PC-9 (cell line): ENCODE measurements at regions not wholly inside any gene's neighbourhood (a gene's known extent, or its start where the extent isn't known, plus 50 kb on each side); places are given as distances from the start of the nearest gene placed in this dataset.

Experiments used
- BruUV-seq: library from RNA; stranded (reverse); fragments of 400-500 nt; replicated peaks from 2 replicates; lab custom pipeline; 2021; lab: Mats Ljungman, UMichigan
- CTCF ChIA-PET: fragments of 300-600 bp; sonication (Branson Sonifier 250); formaldehyde crosslinking; loops from one replicate; lab custom pipeline; 2022; ENCODE audit warnings: antibody characterized with exemption; lab: Charles Lee
- POLR2A ChIA-PET: fragments of 300-600 bp; sonication (Branson Sonifier 250); formaldehyde crosslinking; loops from one replicate; lab custom pipeline; 2022; ENCODE audit warnings: antibody characterized with exemption; ENCODE audit not compliant: unreplicated experiment; lab: Charles Lee
- DNase-seq, 2 experiments: peaks; one replicate each; pipeline versions ENCODE4 v3.0.0 to v3.0.0-alpha.2; 2015 to 2022; ENCODE audit warnings: mixed read lengths in 1 of 2
- H2AFZ ChIP-seq: fragments of 200-600 bp; sonication (generic); 2 replicates; pipeline ENCODE4 v1.8.1; 2017; ENCODE audit warnings: antibody characterized with exemption
- H3F3A ChIP-seq: fragments of 200-600 bp; sonication (generic); 2 replicates; pipeline ENCODE4 v1.8.1; 2017; ENCODE audit warnings: antibody characterized with exemption, mild to moderate bottlenecking, low read depth; ENCODE audit not compliant: insufficient read depth
- H3K27ac ChIP-seq: fragments of 200-600 bp; sonication (generic); 2 replicates; pipeline ENCODE4 v1.6.1; 2016; ENCODE audit warnings: mixed run types
- H3K27me3 ChIP-seq: fragments of 200-600 bp; sonication (generic); 2 replicates; pipeline ENCODE4 v1.6.1; 2016; ENCODE audit warnings: low read depth, mixed run types; ENCODE audit not compliant: insufficient read depth
- H3K36me3 ChIP-seq: fragments of 200-600 bp; sonication (generic); 2 replicates; pipeline ENCODE4 v1.6.1; 2016; ENCODE audit warnings: low read depth, mixed run types
- H3K4me1 ChIP-seq: fragments of 200-600 bp; sonication (generic); replicated peaks from 2 replicates; pipeline ENCODE4 v1.6.1; 2016; ENCODE audit warnings: mixed run types; ENCODE audit not compliant: insufficient read depth
- H3K4me2 ChIP-seq: fragments of 200-600 bp; sonication (generic); 2 replicates; pipeline ENCODE4 v1.6.1; 2017; ENCODE audit warnings: mixed run types
- H3K4me3 ChIP-seq: fragments of 200-600 bp; sonication (generic); 2 replicates; pipeline ENCODE4 v1.6.1; 2016; ENCODE audit warnings: mixed run types
- H3K79me2 ChIP-seq: fragments of 200-600 bp; sonication (generic); 2 replicates; pipeline ENCODE4 v1.6.1; 2017; ENCODE audit warnings: low read depth, mixed run types
- H3K9me2 ChIP-seq: fragments of 200-600 bp; sonication (generic); 2 replicates; pipeline ENCODE4 v1.8.1; 2017; ENCODE audit warnings: mild to moderate bottlenecking; ENCODE audit not compliant: insufficient read depth
- H3K9me3 ChIP-seq: fragments of 200-600 bp; sonication (generic); 2 replicates; pipeline ENCODE4 v1.8.1; 2016; ENCODE audit warnings: low read depth; ENCODE audit not compliant: insufficient read depth
- H4K20me1 ChIP-seq: fragments of 200-600 bp; sonication (generic); 2 replicates; pipeline ENCODE4 v1.8.1; 2017; ENCODE audit not compliant: insufficient read depth
- CTCF ChIP-seq: fragments of 200-600 bp; sonication (generic); conservative IDR thresholded peaks from 2 replicates; pipeline ENCODE4 v1.6.1; 2017; ENCODE audit warnings: mixed run types, antibody characterized with exemption, mild to moderate bottlenecking, moderate library complexity
- EZH2 ChIP-seq: fragments of 200-600 bp; sonication (generic); IDR thresholded peaks from 2 replicates; pipeline ENCODE4 v1.8.0; 2017; ENCODE audit warnings: antibody characterized with exemption, low read depth
- intact Hi-C: fragments of 100-400 bp; cut with micrococcal nuclease; formaldehyde crosslinking; loops from one replicate; pipeline ENCODE4 v1.10.0; 2022; ENCODE audit not compliant: unreplicated experiment

- BruUV-seq, result no TSS peak
- Histone ChIP-seq H3K27me3 (no peaks in the 10 kb centered on the region), H3K79me2 (no peaks in the 10 kb centered on the region), H3K9me3 (no peaks in the 10 kb centered on the region; the same call in 1 of the 2 replicates), H3K4me3 (no peak overlapping the region), H3K36me3 (no peaks in the 10 kb centered on the region), H3K4me1 (no peaks in the 10 kb centered on the region), H3K9me2 (no peaks in the 10 kb centered on the region), H3K27ac (no peak overlapping the region), H3F3A (no peaks in the 10 kb centered on the region), H4K20me1 (no peaks in the 10 kb centered on the region), H2AFZ (no peak overlapping the region), H3K4me2 (no peak overlapping the region)
- POLR2A ChIA-PET, result no interaction called here
- CTCF ChIA-PET, result interaction anchor here (0.6 kb wide), 1 partner anchor 65 kb away, joined by 3 read pairs; no protein-coding TSS in a partner anchor
- TF ChIP-seq EZH2, result no peak
- TF ChIP-seq CTCF, result no peak
- intact Hi-C loops, result no loop called here
- no peak for DNase-seq
These were observed 221.9 kb downstream of the SLC38A4 start for GRCh38 chr12:46603776-46604456.

- no peaks in the 10 kb centered on the region for H4K20me1 ChIP-seq
- H3K4me3 ChIP-seq, result no peak overlapping the region
- no peaks in the 10 kb centered on the region for H3F3A ChIP-seq
- H3K79me2 ChIP-seq, result no peaks in the 10 kb centered on the region
- ChIA-PET CTCF (no interaction called here), POLR2A (no interaction called here)
- H3K27ac ChIP-seq, result no peak overlapping the region
- no peaks in the 10 kb centered on the region for H3K27me3 ChIP-seq
- no peak for DNase-seq
- intact Hi-C loops, result no loop called here
- TF ChIP-seq EZH2 (no peak), CTCF (no peak)
- H3K4me1 ChIP-seq, result no peaks in the 10 kb centered on the region
- no peak overlapping the region for H3K4me2 ChIP-seq
- no peaks in the 10 kb centered on the region for H3K9me2 ChIP-seq
- H3K36me3 ChIP-seq, result no peaks in the 10 kb centered on the region
- BruUV-seq, result no TSS peak
- H3K9me3 ChIP-seq, result no peaks in the 10 kb centered on the region; the same call in 1 of the 2 replicates
- no peak overlapping the region for H2AFZ ChIP-seq
These were observed 223.3 kb downstream of the SLC38A4 start for GRCh38 chr12:46602474-46602873.

GRCh38 chr12:46590991-46591703 lies 218.6 kb upstream of the SLC38A2 start:
- BruUV-seq, result no TSS peak
- H3K27me3 ChIP-seq, result no peaks in the 10 kb centered on the region
- ChIA-PET POLR2A (no interaction called here), CTCF (no interaction called here)
- no peaks in the 10 kb centered on the region for H3K79me2 ChIP-seq
- intact Hi-C loops, result no loop called here
- no peak for TF ChIP-seq EZH2
- no peak for TF ChIP-seq CTCF
- no peak for DNase-seq
- H3K27ac ChIP-seq, result no peak overlapping the region
- H3K4me3 ChIP-seq, result no peak overlapping the region
- 0 out of 2 replicates have a peak overlapping the region, but pooled peaks have one; percentile 7 for H3K4me2 ChIP-seq
- no peaks in the 10 kb centered on the region for H4K20me1 ChIP-seq
- H3K9me2 ChIP-seq, result no peaks in the 10 kb centered on the region
- H3K9me3 ChIP-seq, result peaks cover 12% of the 10 kb centered on the region
- H3F3A ChIP-seq, result no peaks in the 10 kb centered on the region
- H2AFZ ChIP-seq, result no peak overlapping the region
- no peaks in the 10 kb centered on the region for H3K36me3 ChIP-seq
- peaks cover 14% of the 10 kb centered on the region for H3K4me1 ChIP-seq
